Vagina (tissue), 2 donors: ENCODE measurements at regions not wholly inside any gene's neighbourhood (a gene's known extent, or its start where the extent isn't known, plus 50 kb on each side); places are given as distances from the start of the nearest gene placed in this dataset.

Experiments
- POLR2A ChIP-seq, 2 donors: fragments of 450-650 bp; IDR thresholded peaks; one replicate each; pipeline ENCODE4 v1.6.1; 2017; ENCODE audit warnings: antibody characterized with exemption in 2 of 2, mild to moderate bottlenecking in 2 of 2, moderate library complexity in 2 of 2
- TF ChIP-seq, protein P1 (sequence below), 3 experiments: fragments of 450-650 bp in 2 of 3; fragments of 200-600 bp in 1 of 3; sonication (generic) in 1 of 3; IDR thresholded peaks; one replicate each; pipeline ENCODE4 v1.5.1; 2017 to 2019; ENCODE audit warnings: antibody characterized with exemption in 3 of 3, mild to moderate bottlenecking in 2 of 3, moderate library complexity in 2 of 3

DNA sequence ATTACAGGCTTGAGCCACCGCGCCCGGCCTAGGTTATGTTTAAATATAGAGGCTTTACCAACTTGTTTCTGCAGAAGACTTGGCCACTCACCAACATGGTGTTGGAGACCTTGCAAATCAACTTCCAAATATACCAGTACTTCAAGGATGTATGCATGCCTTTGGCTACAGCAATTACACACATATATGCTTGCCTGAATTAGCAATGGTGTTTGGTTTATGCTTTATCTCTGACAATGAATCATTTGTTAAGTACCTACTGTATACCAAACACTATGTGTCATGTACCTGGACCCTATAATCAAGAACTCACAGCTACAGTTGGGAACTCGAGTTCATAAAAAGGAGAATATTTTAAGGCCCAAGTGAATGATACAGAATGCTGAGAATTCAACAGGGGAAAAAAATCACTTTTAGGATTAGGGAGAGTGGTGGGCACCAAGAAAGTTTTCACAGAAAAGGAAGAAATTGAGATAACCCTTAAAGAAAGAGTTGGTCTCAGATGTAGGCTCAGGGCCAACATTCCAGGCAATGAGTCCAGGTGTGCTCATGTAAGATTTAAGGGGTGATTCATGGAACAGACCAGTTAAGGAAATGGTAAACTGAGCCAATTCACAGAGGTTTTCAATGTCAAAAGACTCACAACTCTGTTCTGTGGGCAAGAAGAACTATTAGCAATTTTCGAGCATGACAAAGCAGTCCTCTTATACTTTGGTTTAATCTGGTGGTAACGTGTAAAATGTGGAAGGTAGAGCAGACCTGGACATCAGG is 98.9 kb downstream of the BCOR start:
- TF ChIP-seq POLR2A (IDR thresholded peaks at IDR 0.05) = no peak
- TF ChIP-seq, protein P1, sequence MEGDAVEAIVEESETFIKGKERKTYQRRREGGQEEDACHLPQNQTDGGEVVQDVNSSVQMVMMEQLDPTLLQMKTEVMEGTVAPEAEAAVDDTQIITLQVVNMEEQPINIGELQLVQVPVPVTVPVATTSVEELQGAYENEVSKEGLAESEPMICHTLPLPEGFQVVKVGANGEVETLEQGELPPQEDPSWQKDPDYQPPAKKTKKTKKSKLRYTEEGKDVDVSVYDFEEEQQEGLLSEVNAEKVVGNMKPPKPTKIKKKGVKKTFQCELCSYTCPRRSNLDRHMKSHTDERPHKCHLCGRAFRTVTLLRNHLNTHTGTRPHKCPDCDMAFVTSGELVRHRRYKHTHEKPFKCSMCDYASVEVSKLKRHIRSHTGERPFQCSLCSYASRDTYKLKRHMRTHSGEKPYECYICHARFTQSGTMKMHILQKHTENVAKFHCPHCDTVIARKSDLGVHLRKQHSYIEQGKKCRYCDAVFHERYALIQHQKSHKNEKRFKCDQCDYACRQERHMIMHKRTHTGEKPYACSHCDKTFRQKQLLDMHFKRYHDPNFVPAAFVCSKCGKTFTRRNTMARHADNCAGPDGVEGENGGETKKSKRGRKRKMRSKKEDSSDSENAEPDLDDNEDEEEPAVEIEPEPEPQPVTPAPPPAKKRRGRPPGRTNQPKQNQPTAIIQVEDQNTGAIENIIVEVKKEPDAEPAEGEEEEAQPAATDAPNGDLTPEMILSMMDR (IDR thresholded peaks at IDR 0.05) = no peak
